AG04449 (cell line): ENCODE measurements at regions not wholly inside any gene's neighbourhood (a gene's known extent, or its start where the extent isn't known, plus 50 kb on each side); places are given as distances from the start of the nearest gene placed in this dataset.
"Not testable (repeated sequence)": the region's sequence is repeated elsewhere in the genome, so short reads cannot be mapped to it uniquely, and the experiment has no call there.

ENCODE experiments used
- CTCF ChIA-PET: fragments of 350-600 bp; formaldehyde crosslinking; extraction: SDS; loops from one replicate; lab custom pipeline; 2021; ENCODE audit warnings: antibody characterized with exemption; lab: Yijun Ruan, JAX
- POLR2A ChIA-PET: fragments of 400-600, 350-600 bp; formaldehyde crosslinking; extraction: SDS; loops from one replicate; lab custom pipeline; 2020; ENCODE audit warnings: antibody characterized with exemption, inconsistent platforms; lab: Yijun Ruan, JAX
- DNase-seq: peaks from one replicate; pipeline ENCODE4 v3.0.0-alpha.2; 2010; ENCODE audit warnings: low read depth, low spot score
- H3K4me3 ChIP-seq: 2 replicates; pipeline ENCODE4 v1.5.1; 2011; ENCODE audit warnings: low read depth, mild to moderate bottlenecking, control low read depth, low read length
- TF ChIP-seq, protein P1 (sequence below): IDR thresholded peaks from one replicate; pipeline ENCODE4 v1.5.1; 2011; ENCODE audit warnings: mild to moderate bottlenecking, moderate library complexity, low read length, control low read depth, inconsistent platforms; ENCODE audit not compliant: insufficient read depth; ENCODE audit errors: missing control alignments

DNA sequence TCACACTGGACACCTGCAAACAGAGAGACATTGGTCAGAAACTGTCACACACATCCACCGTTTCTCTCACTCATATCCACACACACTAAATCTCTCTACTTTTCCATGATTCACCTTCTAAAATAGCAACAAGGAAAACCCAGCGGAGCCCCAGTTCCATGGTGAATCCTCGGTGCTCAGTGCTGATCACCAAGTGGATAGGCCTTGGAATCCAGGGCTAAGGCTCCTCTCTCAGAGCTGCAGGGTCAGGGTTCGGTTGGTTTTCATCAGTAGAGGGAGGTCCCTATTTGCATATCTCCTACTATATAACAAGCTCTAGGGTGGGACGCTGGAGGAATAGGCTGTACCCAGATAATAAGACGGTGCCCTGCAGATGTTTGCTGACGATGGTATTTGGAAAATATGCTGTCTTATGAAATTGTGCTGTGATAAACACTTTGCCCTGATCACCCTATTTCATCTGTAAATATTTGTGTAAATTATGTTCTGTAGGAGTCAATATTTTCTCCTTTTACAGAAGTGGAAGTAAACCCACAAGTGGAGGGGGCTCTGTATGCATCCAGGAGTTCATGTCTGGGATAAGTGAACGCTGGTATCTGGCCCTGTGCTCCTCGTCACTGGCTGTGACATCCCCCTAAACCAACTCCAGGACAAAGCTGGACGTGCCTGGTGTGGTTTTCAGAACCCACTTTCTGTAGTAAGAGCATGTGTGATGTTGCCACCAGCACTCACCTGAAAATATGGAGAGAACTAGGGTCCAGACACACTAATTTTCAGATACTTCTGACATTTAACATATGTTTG, 709.2 kb downstream of the TMEM121 start:
- POLR2A ChIA-PET, result no interaction called here
- DNase-seq, result no peak
- CTCF ChIA-PET, result no interaction called here
- TF ChIP-seq, protein P1, sequence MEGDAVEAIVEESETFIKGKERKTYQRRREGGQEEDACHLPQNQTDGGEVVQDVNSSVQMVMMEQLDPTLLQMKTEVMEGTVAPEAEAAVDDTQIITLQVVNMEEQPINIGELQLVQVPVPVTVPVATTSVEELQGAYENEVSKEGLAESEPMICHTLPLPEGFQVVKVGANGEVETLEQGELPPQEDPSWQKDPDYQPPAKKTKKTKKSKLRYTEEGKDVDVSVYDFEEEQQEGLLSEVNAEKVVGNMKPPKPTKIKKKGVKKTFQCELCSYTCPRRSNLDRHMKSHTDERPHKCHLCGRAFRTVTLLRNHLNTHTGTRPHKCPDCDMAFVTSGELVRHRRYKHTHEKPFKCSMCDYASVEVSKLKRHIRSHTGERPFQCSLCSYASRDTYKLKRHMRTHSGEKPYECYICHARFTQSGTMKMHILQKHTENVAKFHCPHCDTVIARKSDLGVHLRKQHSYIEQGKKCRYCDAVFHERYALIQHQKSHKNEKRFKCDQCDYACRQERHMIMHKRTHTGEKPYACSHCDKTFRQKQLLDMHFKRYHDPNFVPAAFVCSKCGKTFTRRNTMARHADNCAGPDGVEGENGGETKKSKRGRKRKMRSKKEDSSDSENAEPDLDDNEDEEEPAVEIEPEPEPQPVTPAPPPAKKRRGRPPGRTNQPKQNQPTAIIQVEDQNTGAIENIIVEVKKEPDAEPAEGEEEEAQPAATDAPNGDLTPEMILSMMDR, result no peak
- H3K4me3 ChIP-seq, result no peak overlapping the region

- TF ChIP-seq, protein P1, result no peak
- no peak overlapping the region for H3K4me3 ChIP-seq
- POLR2A ChIA-PET, result no interaction called here
- CTCF ChIA-PET, result no interaction called here
- DNase-seq, result no peak
Measured at GRCh38 chr14:106248321-106249192, 722.2 kb downstream of the TMEM121 start.

DNA sequence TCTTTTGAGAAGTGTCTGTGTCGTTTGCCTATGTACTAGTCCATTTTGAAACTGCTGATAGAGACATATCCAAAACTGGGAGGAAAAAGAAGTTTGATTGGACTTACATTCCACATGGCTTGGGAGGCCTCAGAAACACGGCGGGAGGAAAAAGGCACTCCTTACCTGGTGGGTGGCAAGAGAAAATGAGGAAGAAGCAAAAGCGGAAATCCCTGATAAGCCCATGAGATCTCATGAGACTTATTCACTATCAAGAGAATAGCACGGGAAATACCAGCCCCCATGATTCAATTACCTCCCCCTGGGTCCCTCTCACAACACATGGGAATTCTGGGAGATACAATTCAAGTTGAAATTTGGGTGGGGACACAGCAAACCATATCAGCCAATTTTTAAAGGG, 727.6 kb downstream of the TMEM121 start:
- POLR2A ChIA-PET, H3K4me3 ChIP-seq, CTCF ChIA-PET, DNase-seq: not testable (repeated sequence)

DNA sequence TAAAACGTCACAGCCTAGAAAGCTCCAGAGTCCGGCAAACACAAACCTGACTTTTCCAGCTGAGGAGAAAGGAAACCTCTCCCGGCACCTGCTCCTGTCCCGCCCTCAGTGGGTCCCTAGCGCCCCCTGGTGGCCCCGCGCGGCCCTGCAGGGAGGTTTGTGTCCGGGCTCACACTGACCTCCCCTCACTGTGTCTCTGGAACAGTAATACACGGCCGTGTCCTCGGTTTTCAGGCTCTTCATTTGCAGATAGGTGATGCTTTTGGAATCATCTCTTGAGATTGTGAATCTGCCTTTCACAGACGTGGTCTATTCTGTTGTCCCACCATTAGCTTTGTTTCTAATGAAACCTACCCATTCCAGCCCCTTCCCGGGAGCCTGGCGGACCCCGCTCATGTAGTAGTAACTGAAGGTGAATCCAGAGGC, 731.2 kb downstream of the TMEM121 start:
- DNase-seq, CTCF ChIA-PET, POLR2A ChIA-PET, H3K4me3 ChIP-seq: not testable (repeated sequence)

GRCh38 chr14:106268013-106268727, 741.8 kb downstream of the TMEM121 start:
- TF ChIP-seq, protein P1, result no peak
- ChIA-PET CTCF (no interaction called here), POLR2A (no interaction called here)
- no peak for DNase-seq
- H3K4me3 ChIP-seq, result no peak overlapping the region

- no peak for DNase-seq
- no peak overlapping the region for H3K4me3 ChIP-seq
- TF ChIP-seq, protein P1, result no peak
- ChIA-PET CTCF (no interaction called here), POLR2A (no interaction called here)
Measured at GRCh38 chr14:106269029-106269428, 742.6 kb downstream of the TMEM121 start.
